Fibroblast of pulmonary artery (primary cell): ENCODE measurements at regions not wholly inside any gene's neighbourhood (a gene's known extent, or its start where the extent isn't known, plus 50 kb on each side); places are given as distances from the start of the nearest gene placed in this dataset.
A peak's percentile ranks its signal among the peaks of the same experiment; 100 is the strongest.

ENCODE experiments used
- DNase-seq: peaks from one replicate; pipeline ENCODE4 v3.0.0-alpha.2; 2010; ENCODE audit warnings: low read depth
- H3K4me3 ChIP-seq: replicated peaks from 2 replicates; pipeline ENCODE4 v1.5.1; 2011; ENCODE audit warnings: low read depth, mild to moderate bottlenecking, control low read depth, low read length, moderate library complexity
- CTCF ChIP-seq: IDR thresholded peaks from 2 replicates; pipeline ENCODE4 v1.5.1; 2011; ENCODE audit warnings: mild to moderate bottlenecking, control low read depth, low read length, inconsistent platforms; ENCODE audit errors: missing control alignments

- DNase-seq = no peak
- TF ChIP-seq CTCF = no peak
- H3K4me3 ChIP-seq = no peak overlapping the region
Measured at GRCh38 chr15:47326410-47327333, 390.6 kb upstream of the SEMA6D start.

- no peak for TF ChIP-seq CTCF
- no peak overlapping the region for H3K4me3 ChIP-seq
- DNase-seq = peak; percentile 38
Measured at GRCh38 chr15:47331829-47332393, 385.4 kb upstream of the SEMA6D start.

- no peak for TF ChIP-seq CTCF
- DNase-seq = peak; percentile 1
- no peak overlapping the region for H3K4me3 ChIP-seq
Measured at GRCh38 chr15:47332481-47332880, 384.8 kb upstream of the SEMA6D start.

- DNase-seq = no peak
- H3K4me3 ChIP-seq = no peak overlapping the region
- TF ChIP-seq CTCF = no peak
Measured at GRCh38 chr15:47333734-47334133, 383.6 kb upstream of the SEMA6D start.

GRCh38 chr15:47334805-47335535, 382.3 kb upstream of the SEMA6D start:
- TF ChIP-seq CTCF = no peak
- no peak overlapping the region for H3K4me3 ChIP-seq
- DNase-seq = no peak

- no peak for TF ChIP-seq CTCF
- no peak overlapping the region for H3K4me3 ChIP-seq
Measured at GRCh38 chr15:47337106-47337505, 380.2 kb upstream of the SEMA6D start.

More at GRCh38 chr15:47337106-47337505, 380.2 kb upstream of the SEMA6D start:
- no peak for DNase-seq
